HG03565 (cell line): ENCODE measurements at regions not wholly inside any gene's neighbourhood (a gene's known extent, or its start where the extent isn't known, plus 50 kb on each side); places are given as distances from the start of the nearest gene placed in this dataset.
"Not testable (repeated sequence)": the region's sequence is repeated elsewhere in the genome, so short reads cannot be mapped to it uniquely, and the experiment has no call there.

Experiments used
- ATAC-seq: cut with Tn5 transposase; IDR thresholded peaks from one replicate; pipeline ENCODE4 v1.9.1; 2021; ENCODE audit warnings: mild to moderate bottlenecking, moderate library complexity; ENCODE audit not compliant: unreplicated experiment

DNA sequence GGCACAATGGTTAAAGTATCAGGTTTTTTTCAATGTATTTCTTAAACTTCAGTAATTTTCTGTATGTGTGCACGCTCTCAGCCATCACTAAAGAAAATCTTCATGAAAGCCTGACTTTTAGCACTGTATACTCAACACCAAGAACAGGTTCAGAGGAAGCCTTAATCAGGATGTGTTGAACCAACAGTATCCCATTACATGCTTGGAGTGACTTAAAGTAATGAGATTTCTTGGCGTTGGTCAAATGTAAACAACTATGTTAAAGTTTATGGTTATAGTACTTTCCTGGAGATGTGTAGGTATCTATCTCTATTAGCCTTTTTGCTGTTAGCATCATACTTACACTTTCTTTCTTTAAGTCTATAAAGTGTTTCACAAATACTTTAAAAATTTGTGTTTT, 335.0 kb downstream of the CCER1 start:
- ATAC-seq: no peak

DNA sequence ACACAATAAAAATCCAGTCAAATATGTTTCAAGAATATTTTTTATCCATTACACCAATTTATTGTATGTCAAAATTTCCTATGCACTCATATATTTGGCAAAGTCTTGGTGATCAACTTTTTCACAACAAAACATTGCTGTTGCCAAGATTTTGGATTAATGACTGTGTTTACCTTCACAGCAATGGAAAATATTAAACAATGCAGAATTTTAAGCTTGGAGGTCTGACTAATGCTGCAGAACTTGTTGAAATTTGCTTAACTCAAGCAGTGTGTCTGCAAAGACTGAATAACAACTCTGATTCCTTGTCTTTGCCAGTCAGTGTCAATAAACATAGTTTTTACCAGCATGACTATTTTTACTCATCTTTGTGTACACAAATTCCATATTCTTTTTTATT, 336.4 kb downstream of the CCER1 start:
- ATAC-seq: no peak

DNA sequence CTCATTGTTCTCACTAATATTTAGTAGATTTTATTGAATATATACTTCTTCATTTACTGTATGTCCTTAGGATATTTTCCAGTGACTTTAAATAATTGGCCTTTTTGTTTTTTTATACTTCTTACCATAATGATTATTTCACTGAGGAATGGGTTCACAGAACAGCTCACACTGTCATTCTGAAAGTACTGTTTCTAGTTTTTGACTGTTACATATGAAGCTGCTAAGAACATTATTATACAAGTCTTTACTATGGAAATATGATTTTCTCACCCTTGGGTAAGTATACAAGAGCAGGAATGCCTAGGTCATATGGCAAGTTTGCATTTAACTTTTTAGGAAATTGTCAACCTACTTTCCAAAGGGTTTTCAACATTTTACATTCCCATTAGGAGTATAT, 343.1 kb downstream of the CCER1 start:
- ATAC-seq: no peak

DNA sequence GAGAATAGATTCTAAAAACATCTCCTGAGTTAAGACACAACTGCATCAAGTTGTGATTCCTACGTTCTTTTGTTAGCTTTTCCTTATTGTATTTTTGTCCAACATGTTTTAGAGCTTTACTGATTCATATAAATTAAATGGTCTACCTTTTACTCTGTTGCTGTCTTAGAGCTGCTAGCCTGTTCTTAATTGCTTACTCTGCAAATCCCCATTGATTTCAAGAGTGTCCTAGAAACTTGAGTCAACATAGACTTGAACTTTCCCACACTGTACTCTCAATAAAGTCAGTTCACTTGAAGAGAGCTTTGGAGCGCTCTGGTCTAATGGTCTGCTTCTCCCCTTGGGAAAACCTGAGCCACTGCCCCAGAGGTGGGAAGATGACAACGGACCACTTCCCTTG, 343.9 kb downstream of the CCER1 start:
- no peak for ATAC-seq

DNA sequence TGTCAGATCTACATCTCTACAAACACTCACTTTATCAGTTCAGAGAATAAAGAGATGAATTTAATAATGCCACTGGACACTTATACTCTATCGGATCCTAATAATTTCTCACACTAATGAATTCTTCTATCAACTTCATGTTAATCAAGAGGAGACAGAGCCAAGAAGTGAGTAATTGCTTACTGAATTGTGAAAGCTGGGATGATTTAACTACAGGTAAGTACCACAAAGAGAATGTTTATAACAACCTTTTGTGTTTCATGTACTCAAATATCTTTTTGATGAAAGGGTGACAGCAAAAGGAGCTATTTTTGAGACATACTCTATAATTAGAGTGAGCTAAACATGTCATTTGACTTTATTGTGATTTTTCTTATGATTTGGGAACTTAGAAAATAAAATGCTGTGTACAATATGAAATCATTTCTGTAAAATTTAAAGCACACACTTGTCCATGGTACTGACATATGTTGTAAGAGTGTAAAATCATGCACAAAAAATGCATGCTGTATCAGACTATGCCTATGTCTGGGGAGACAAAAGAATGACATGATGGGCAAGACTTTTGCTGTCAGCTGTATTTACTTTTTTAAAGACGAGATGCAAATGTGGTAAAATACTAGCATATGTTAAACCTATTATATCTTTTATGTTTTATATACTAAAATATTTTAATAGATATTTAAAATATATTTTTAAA, 361.2 kb downstream of the CCER1 start:
- no peak for ATAC-seq

DNA sequence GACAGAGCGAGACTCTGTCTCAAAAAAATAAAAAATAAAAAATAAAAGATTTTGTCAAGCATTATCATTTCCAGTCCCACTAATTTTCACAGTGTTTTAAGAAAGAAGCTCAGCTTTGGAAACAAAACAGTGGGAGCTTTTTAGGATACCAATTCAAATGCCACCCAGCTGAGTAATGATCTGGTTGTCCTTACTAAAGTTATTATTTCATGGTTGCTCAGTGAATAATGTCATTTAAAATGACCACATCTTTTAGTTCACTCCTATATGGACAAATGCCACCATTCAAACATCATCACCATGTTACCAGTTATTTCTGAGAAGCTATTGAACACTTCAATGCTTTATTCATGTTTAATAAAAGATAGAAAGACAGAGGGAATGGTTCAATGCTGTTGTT, 365.0 kb downstream of the CCER1 start:
- ATAC-seq: no peak

DNA sequence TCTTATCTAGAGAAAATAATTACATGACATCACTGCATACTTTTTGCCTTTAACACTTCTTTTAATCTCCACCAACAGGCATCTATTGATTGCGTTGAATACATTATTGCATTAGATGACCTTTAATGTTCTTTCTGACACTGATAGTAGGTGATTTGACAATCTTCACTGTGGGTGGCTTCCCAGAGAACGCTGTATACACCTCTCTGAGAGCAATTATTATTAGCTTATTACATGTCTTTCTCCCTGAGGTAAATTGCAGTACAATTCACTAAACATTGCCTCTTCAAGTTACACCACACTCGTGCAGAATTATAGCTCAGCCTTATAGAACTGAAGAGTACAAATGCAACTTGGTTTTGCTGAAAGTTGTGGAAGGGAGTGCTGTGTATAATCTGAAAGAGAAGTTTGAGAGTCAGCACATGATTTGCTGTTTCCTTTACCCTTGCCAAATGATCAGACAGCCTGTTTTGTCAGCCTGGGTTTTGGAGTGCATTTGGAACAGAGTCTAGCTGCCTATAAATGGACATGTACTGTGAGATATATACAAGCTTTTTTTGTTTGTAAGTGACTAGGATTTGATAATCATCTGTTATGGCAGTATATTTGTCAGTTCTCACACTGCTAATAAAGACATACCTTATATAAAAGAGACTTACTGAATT, 369.2 kb downstream of the CCER1 start:
- no peak for ATAC-seq

DNA sequence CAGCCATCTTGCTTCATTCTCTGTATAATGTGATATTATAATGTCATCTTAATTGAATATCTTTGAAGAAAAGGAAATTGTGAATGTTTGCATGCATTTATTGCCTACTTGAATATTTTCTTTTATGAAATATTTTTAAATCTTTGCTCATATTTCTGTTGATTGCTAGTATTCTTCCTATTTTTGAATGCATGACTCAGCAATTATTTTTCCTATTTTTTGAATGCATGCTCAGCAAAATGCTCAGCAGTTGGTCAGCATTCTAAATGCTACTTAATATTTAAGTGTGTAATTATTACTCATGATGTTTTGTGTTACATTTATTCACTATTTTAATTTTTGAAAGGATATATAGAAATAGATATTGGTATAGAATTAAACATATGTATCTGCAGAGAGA, 378.3 kb downstream of the CCER1 start:
- ATAC-seq: no peak

DNA sequence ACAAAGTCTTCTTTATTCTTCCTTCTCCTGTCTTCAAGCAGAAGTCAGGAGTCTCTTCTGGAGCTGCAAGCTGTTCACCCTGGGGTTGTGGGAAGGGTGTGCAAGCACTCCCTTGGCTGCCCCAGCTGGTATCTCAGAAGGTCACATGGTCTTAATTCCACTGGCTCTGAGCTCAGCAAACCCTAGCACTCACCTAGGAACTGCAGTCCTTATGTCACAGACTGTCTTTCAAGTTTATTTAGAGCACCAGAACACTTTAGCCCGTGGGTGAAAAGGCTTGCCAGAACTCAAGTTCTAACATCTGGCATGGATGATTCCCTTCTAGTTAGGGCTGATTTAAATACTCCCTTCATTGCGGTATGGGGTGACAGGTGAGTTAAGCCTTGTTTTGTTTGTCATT, 379.0 kb downstream of the CCER1 start:
- ATAC-seq: no peak

DNA sequence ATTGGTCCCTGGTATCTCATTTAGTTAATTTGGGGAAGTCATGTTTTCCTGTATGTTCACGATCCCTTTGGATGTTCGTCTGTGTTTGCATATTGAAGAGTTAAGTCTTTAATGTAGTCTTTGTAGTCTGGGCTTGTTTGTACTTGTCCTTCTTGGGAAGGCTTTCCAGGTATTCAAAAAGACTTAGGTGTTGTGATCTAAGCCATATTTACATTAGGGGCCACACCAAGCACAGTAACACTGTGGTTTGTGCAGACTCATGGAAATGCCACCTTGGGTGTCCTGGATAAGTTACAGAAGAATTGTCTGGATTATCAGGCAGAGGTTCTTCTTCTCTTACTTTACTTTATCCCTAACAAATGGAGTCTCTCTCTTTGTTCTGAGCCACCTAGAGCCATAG, 380.3 kb downstream of the CCER1 start:
- no peak for ATAC-seq

DNA sequence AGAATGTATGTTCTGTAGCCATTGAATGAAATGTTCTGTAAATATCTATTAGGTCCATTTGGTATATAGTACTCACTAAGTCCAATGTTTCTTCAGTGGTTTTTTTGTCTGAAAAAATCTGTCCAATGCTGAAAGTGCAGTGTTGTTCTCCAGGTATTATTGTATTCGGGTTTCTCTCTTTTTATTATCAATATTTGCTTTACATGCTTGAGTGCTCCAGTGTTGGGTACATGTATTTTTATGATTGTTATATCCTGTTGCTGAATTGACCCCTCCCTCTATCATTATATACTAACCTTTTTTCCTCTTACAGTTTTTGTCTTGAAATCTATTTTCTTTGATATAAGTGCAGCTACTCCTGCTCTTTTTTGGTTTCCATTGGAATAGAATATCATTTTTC, 382.2 kb downstream of the CCER1 start:
- ATAC-seq: no peak

DNA sequence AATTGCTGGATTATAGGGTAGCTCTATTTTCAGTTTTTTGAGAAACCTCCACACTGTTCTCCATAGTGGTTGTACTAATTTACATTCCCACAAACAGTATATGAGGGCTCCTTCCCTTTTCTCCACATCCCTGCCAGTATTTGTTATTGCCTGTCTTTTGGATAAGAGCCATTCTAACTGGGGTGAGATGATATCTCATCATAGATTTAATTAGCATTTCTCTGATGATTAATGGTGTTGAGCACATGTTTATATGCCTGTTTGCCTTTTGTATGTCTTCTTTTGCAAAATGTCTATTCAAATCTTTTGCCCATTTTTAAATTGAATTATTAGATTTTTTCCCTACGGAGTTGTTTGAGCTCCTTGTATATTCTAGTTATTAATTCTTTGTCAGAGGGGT, 385.3 kb downstream of the CCER1 start:
- no peak for ATAC-seq

DNA sequence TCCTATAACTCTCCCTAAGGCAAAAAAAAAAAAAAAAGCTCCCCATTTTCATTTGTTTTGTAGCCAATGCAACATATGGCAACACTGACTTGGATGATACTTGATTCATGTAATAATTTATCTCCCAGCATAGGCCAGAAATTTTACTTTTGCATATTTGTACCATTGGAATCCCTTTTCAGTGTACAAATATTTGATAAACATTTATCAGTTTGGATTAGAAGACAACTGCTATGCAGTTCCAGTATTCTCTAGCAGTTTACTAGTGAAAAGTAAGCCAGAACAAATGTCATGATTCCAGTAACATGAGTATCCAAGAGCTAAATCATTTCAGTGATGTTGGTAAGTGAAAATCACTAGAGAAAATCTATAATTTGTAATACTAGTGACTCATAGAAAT, 392.3 kb downstream of the CCER1 start:
- no peak for ATAC-seq

DNA sequence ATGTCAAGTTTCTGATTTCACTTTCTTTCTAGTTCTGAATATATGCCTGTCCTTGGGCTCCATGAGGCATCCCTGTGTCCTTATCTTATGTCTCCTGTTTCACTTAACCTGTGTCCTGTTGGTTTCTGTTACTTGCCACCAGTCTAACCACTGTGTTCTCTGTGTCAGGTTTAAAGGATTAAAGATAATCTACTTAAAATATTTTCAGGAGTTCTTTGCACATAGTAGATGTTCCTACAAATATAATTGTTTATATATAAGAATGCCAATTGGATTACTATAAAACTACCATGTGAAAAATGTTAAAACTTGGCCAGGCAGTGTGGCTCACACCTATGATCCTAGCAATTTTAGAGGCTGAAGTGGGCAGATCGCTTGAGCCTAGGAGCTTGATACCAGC, 406.4 kb downstream of the CCER1 start:
- ATAC-seq: no peak

DNA sequence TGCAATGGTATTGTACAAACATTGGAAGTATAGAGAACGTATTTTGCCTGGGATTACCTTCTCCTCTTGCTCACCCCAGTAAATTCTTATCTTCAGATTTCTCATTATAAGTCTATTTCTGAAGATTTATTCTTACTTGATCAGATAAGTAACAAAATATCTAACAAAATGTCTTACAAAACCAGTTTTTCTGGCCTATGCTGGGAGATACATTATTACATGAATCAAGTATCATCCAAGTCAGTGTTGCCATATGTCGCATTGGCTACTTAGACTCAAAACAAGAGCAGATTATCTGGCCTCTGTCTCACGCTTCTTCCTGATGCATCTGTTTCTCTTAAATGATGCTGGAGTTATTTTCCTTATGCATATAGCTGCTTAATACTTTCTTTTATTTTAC, 408.5 kb downstream of the CCER1 start:
- ATAC-seq: no peak

DNA sequence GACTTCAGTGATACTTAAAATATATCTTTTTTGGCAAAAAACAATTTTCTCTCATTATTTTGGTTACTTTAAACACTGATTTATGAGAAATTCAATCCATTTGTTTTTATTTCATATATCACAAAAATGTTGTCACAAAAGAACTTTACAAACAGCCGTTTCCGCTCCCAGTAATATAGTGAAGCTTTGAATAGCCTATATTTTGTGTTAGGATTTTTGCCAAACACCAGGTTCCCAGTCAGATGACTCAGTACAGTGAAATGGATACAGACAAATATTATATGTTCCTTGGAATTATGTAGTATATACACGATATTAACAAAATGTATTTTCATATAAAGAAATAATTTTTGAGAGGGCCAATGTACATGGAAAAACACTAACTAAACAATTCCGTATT, 411.1 kb downstream of the CCER1 start:
- ATAC-seq: no peak

DNA sequence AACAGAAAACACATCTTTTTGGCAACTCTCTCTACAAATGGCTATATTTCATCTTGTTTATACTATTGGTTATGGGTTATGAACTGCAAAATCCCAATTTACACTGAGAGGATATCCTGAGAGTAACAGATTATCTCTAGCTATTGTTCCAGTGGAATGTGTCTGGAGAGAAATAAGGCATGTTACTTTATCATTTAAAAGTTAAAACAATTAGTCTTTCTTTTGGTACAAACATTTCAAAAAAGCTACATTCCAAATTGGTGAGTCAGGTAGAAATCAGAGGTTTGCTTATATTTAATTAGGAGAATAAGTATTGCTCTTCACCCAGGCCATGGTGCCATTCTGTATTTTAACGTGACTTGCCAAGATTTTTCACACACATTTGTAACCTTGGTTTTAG, 411.6 kb downstream of the CCER1 start:
- no peak for ATAC-seq

DNA sequence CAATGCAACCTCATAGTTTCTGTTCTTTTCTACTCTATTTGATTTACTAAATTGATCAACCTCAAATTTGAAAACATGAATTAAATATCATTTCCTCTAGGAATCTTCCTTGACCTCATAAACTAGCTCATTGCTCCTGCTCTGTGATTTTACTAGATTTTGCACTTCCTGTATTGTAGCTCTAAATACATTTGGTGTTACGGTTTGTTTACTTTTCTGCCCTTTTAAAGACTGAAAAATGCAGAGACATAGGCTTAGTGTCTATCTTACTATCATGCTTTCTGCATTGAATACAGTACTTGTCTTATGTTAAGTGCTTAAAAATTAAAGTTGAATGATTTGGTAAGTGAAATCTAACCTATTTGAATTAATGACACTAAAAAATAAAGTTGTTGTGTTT, 412.1 kb downstream of the CCER1 start:
- not testable (repeated sequence) for ATAC-seq

DNA sequence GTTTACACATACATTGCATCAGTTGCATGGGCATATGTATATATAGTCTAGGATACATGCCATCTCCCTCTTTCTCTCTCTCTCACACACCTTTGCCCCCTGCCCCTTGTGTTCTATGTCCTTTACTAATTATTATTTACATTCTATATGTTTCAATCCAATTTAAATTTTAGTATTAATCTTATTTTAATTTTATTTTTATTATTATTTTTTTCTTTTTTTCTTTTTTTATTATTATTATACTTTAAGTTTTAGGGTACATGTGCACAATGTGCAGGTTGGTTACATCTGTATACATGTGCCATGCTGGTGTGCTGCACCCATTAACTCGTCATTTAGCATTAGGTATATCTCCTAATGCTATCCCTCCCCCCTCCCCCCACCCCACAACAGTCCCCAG, 421.1 kb downstream of the CCER1 start:
- ATAC-seq: not testable (repeated sequence)

DNA sequence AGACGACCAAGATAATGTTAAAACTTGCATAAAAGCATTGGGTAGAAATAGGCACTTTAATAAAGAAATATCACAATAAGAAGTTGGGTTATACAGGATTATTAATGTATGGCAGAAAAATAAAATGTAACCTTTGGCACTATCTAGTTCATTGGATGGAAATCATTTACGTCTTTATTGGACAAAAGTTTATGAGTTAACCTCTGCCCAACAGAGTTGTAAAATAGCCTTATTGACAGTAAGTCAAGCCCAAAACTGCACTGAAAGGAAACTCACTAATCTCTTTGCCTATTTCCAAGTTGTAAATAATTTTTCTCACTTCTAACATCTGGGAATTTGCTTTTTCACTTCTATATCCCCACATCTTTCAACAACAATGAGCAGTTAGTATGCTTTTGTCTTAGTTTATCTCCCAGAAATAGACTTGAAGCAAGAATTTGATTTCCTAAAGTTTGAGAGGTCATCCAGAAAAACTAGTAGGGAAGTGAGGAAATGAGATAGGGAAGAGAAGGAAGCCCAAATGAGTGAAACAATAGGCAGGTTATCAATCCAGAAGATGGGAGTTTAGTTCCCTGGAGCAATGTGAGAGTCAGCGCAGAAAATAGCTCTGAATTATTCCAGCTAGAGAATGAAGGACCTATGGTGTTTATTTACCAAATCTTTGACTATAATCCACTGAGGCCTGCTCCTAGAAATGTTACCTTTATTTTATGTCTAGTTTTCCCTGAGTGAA, 434.8 kb downstream of the CCER1 start:
- no peak for ATAC-seq

DNA sequence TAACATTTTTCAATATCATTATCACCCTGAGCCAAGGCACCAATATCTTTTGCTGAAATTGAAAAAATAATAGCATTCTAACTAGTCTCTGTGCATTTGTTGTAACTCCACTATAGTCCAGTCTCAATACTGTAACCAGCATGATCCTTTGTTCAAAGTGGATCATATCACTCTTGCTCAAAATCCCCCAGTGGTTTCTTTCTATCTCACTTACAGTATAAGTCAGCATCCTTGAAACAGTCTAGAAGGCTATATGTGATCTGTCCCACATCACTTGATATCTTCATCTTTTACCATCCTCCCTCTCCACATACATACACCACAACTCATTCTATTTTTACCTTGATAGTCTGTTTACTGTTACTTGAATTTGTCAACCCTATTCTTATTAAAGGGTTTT, 435.7 kb downstream of the CCER1 start:
- no peak for ATAC-seq
